HepG2 (cell line): ENCODE measurements at regions not wholly inside any gene's neighbourhood (a gene's known extent, or its start where the extent isn't known, plus 50 kb on each side); places are given as distances from the start of the nearest gene placed in this dataset.

Experiments used
- ATAC-seq: fragments of 200-7000 bp; cut with Tn5 transposase; 3 replicates; pipeline ENCODE4 v1.9.1; 2020; ENCODE audit warnings: mild to moderate bottlenecking, moderate library complexity
- BruUV-seq: library from RNA; stranded (reverse); fragments of 400-500 nt; replicated peaks from 2 replicates; lab custom pipeline; 2021; lab: Mats Ljungman, UMichigan
- CTCF ChIA-PET: fragments of 300-600 bp; formaldehyde crosslinking; extraction: SDS; loops from one replicate; lab custom pipeline; 2021; ENCODE audit warnings: low total read pairs, inconsistent platforms, low intra/inter-chr PET ratio; lab: Yijun Ruan, JAX
- POLR2A ChIA-PET: fragments of 350-600 bp; sonication (Branson Sonifier 250); formaldehyde crosslinking; loops from one replicate; lab custom pipeline; 2020; ENCODE audit warnings: antibody characterized with exemption, inconsistent platforms; lab: Yijun Ruan, JAX
- DNase-seq: peaks from one replicate; pipeline ENCODE4 v3.0.0-alpha.2; 2015; ENCODE audit warnings: low spot score
- FAIRE-seq: peaks from 3 replicates; lab custom pipeline; 2011; peaks lifted over from hg19 to GRCh38; lab: Jason Lieb, UNC
- H2AFZ ChIP-seq: one replicate; pipeline ENCODE4 v1.6.1; 2011; ENCODE audit warnings: low read length, inconsistent platforms
- H3K27ac ChIP-seq: fragments of 300-600 bp; 3 replicates; pipeline ENCODE4 v1.8.0; 2011; ENCODE audit warnings: mixed run types, mild to moderate bottlenecking, mixed read lengths, low read length, inconsistent platforms; ENCODE audit not compliant: insufficient read depth; ENCODE audit errors: extremely low read length
- H3K27me3 ChIP-seq, 2 experiments: fragments of 200-600 bp in 1 of 2; 2 replicates in 1 of 2; 3 replicates in 1 of 2; pipeline versions ENCODE4 v1.6.0 to v1.8.0; 2011; ENCODE audit warnings: low read length in 2 of 2, mild to moderate bottlenecking in 2 of 2, moderate library complexity in 2 of 2, inconsistent platforms in 1 of 2; ENCODE audit not compliant: insufficient read depth in 2 of 2, control insufficient read depth in 1 of 2
- H3K36me3 ChIP-seq, 2 experiments: fragments of 200-600 bp in 1 of 2; replicated peaks in 1 of 2; 2 replicates in 1 of 2; 3 replicates in 1 of 2; pipeline versions ENCODE4 v1.5.1 to v1.8.0; 2011; ENCODE audit warnings: low read length in 2 of 2, inconsistent platforms in 1 of 2; ENCODE audit not compliant: insufficient read depth in 2 of 2, control insufficient read depth in 1 of 2
- H3K4me1 ChIP-seq: 2 replicates; pipeline ENCODE4 v1.5.1; 2012; ENCODE audit warnings: low read length, inconsistent platforms; ENCODE audit not compliant: insufficient read depth
- H3K4me2 ChIP-seq: 2 replicates; pipeline ENCODE4 v1.6.0; 2011; ENCODE audit warnings: low read depth, low read length, inconsistent platforms
- H3K4me3 ChIP-seq, 3 experiments: fragments of 200-600 bp in 1 of 3; sonication (generic), shearing (Covaris generic) in 1 of 3; replicated peaks in 1 of 3; 2 replicates each; pipeline ENCODE4 v1.5.1; 2011 to 2016; ENCODE audit warnings: low read length in 3 of 3, inconsistent platforms in 2 of 3, low read depth in 2 of 3, mild to moderate bottlenecking in 2 of 3, control low read depth in 1 of 3, mixed read lengths in 1 of 3; ENCODE audit not compliant: insufficient read depth in 1 of 3
- H3K79me2 ChIP-seq: one replicate; pipeline ENCODE4 v1.6.1; 2011; ENCODE audit warnings: low read length, inconsistent platforms; ENCODE audit not compliant: insufficient read depth
- H3K9ac ChIP-seq: 2 replicates; pipeline ENCODE4 v1.6.0; 2011; ENCODE audit warnings: mild to moderate bottlenecking, low read depth, low read length, inconsistent platforms; ENCODE audit not compliant: insufficient read depth
- H3K9me3 ChIP-seq: 2 replicates; pipeline ENCODE4 v1.5.1; 2012; ENCODE audit warnings: mild to moderate bottlenecking, low read length
- H4K20me1 ChIP-seq: 2 replicates; pipeline ENCODE4 v1.6.0; 2011; ENCODE audit warnings: inconsistent platforms, mild to moderate bottlenecking, low read length, moderate library complexity; ENCODE audit not compliant: insufficient read depth
- ESRRA ChIP-seq: sonication (generic); formaldehyde crosslinking; IDR thresholded peaks from 2 replicates; pipeline ENCODE4 v1.5.1; 2020; ENCODE audit warnings: mild to moderate bottlenecking, low read depth, missing genetic modification reagents
- NKX3-1 ChIP-seq: sonication (generic); formaldehyde crosslinking; IDR thresholded peaks from 2 replicates; pipeline ENCODE4 v1.5.0; 2020; ENCODE audit warnings: missing genetic modification reagents
- SOX13 ChIP-seq, 3 experiments: fragments of 450-650 bp in 1 of 3; sonication (generic) in 1 of 3; formaldehyde crosslinking in 1 of 3; IDR thresholded peaks in 2 of 3; conservative IDR thresholded peaks in 1 of 3; 2 replicates each; pipeline versions ENCODE4 v1.5.0 to v1.6.1; 2016 to 2020; ENCODE audit warnings: antibody characterized with exemption in 1 of 3, mild to moderate bottlenecking in 1 of 3, missing compliant biosample characterization in 1 of 3, missing genetic modification reagents in 1 of 3, moderate library complexity in 1 of 3
- ZBTB10 ChIP-seq: sonication (generic); formaldehyde crosslinking; IDR thresholded peaks from 2 replicates; pipeline ENCODE4 v1.4.0; 2020; ENCODE audit warnings: missing genetic modification reagents, borderline replicate concordance
- ZNF24 ChIP-seq: fragments of 450-650 bp; IDR thresholded peaks from 2 replicates; pipeline ENCODE4 v1.6.1; 2017; ENCODE audit warnings: antibody characterized with exemption, mild to moderate bottlenecking
- ZNF414 ChIP-seq: sonication (generic); formaldehyde crosslinking; IDR thresholded peaks from 2 replicates; pipeline ENCODE4 v1.5.0; 2020; ENCODE audit warnings: missing genetic modification reagents
- ZNF543 ChIP-seq: sonication (generic); formaldehyde crosslinking; IDR thresholded peaks from 2 replicates; pipeline ENCODE4 v1.4.0; 2020; ENCODE audit warnings: mild to moderate bottlenecking, missing genetic modification reagents
- ZSCAN30 ChIP-seq: sonication (generic); formaldehyde crosslinking; IDR thresholded peaks from 2 replicates; pipeline ENCODE4 v1.5.0; 2020; ENCODE audit warnings: mild to moderate bottlenecking, missing genetic modification reagents
- WGBS: methylation state at CpG from one replicate; pipeline ENCODE4 v1.1.6; 2017; ENCODE audit warnings: low lambda C conversion rate; 5-methylcytosine and 5-hydroxymethylcytosine counted together
- in situ Hi-C: cut with HindIII; loops from 2 replicates; pipeline ENCODE4 v1.10.0; 2017; ENCODE audit warnings: low pct_unique_long_range_greater_than_20kb; ENCODE audit not compliant: extremely low pct_ligation_motif_present
- intact Hi-C: fragments of 100-400 bp; cut with micrococcal nuclease; formaldehyde crosslinking; loops from one replicate; pipeline ENCODE4 v1.10.0; 2022; ENCODE audit not compliant: unreplicated experiment
- TF ChIP-seq, protein P1 (sequence below): sonication (generic); formaldehyde crosslinking; IDR thresholded peaks from 2 replicates; pipeline ENCODE4 v1.5.0; 2020; ENCODE audit warnings: missing genetic modification reagents, mild to moderate bottlenecking, borderline replicate concordance
- TF ChIP-seq, protein P2 (sequence below): sonication (generic); formaldehyde crosslinking; IDR thresholded peaks from 2 replicates; pipeline ENCODE4 v1.4.0; 2020; ENCODE audit warnings: missing genetic modification reagents, borderline replicate concordance
- TF ChIP-seq, protein P3 (sequence below): fragments of 450-650 bp; IDR thresholded peaks from 2 replicates; pipeline ENCODE4 v1.6.1; 2016
- TF ChIP-seq, protein P4 (sequence below): sonication (generic); formaldehyde crosslinking; conservative IDR thresholded peaks from 2 replicates; pipeline ENCODE4 v1.8.0; 2022; ENCODE audit warnings: mild to moderate bottlenecking, moderate library complexity, missing genetic modification reagents

DNA sequence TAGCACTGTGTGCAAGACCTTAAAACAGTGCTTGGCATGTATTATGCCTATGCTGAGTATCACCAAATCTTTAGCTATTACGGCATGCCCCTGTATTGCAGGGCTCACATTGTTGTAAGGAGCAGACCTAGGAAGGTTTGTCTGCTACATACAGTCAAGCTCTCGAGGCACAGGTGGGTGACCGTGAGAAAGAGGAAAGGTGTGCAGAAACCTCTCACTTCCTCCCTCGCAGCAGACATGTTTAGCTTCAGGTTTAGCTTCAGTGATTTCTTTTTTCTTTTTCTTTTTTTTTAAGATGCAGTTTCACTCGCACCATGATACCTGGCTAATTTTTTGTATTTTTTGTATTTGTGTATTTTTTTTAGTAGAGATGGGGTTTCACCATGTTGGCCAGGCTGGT lies 275.8 kb upstream of the RIOK2 start:
- Histone ChIP-seq H2AFZ (no peak overlapping the region), H3K9ac (no peak overlapping the region), H3K27ac (no peak overlapping the region), H3K4me1 (no peaks in the 10 kb centered on the region), H3K4me2 (no peak overlapping the region), H3K27me3 (no peaks in the 10 kb centered on the region; a peak in 1 of 5 replicates), H3K4me3 (no peak overlapping the region), H3K36me3 (no peaks in the 10 kb centered on the region), H3K79me2 (no peaks in the 10 kb centered on the region), H3K9me3 (no peaks in the 10 kb centered on the region), H4K20me1 (no peaks in the 10 kb centered on the region)
- 16% methylated on average over 5 of the region's 5 CpGs for WGBS
- ATAC-seq = no peak
- DNase-seq = no peak
- no peak for FAIRE-seq
- intact Hi-C loops = no loop called here
- BruUV-seq = no TSS peak
- ChIA-PET POLR2A (no interaction called here), CTCF (no interaction called here)
- in situ Hi-C loops = no loop called here
- TF ChIP-seq, protein P1, sequence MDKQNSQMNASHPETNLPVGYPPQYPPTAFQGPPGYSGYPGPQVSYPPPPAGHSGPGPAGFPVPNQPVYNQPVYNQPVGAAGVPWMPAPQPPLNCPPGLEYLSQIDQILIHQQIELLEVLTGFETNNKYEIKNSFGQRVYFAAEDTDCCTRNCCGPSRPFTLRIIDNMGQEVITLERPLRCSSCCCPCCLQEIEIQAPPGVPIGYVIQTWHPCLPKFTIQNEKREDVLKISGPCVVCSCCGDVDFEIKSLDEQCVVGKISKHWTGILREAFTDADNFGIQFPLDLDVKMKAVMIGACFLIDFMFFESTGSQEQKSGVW (CRISPR knock-in tag) = no peak
- TF ChIP-seq, protein P2, sequence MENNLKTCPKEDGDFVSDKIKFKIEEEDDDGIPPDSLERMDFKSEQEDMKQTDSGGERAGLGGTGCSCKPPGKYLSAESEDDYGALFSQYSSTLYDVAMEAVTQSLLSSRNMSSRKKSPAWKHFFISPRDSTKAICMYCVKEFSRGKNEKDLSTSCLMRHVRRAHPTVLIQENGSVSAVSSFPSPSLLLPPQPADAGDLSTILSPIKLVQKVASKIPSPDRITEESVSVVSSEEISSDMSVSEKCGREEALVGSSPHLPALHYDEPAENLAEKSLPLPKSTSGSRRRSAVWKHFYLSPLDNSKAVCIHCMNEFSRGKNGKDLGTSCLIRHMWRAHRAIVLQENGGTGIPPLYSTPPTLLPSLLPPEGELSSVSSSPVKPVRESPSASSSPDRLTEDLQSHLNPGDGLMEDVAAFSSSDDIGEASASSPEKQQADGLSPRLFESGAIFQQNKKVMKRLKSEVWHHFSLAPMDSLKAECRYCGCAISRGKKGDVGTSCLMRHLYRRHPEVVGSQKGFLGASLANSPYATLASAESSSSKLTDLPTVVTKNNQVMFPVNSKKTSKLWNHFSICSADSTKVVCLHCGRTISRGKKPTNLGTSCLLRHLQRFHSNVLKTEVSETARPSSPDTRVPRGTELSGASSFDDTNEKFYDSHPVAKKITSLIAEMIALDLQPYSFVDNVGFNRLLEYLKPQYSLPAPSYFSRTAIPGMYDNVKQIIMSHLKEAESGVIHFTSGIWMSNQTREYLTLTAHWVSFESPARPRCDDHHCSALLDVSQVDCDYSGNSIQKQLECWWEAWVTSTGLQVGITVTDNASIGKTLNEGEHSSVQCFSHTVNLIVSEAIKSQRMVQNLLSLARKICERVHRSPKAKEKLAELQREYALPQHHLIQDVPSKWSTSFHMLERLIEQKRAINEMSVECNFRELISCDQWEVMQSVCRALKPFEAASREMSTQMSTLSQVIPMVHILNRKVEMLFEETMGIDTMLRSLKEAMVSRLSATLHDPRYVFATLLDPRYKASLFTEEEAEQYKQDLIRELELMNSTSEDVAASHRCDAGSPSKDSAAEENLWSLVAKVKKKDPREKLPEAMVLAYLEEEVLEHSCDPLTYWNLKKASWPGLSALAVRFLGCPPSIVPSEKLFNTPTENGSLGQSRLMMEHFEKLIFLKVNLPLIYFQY (CRISPR knock-in tag) = no peak
- TF ChIP-seq, protein P3, sequence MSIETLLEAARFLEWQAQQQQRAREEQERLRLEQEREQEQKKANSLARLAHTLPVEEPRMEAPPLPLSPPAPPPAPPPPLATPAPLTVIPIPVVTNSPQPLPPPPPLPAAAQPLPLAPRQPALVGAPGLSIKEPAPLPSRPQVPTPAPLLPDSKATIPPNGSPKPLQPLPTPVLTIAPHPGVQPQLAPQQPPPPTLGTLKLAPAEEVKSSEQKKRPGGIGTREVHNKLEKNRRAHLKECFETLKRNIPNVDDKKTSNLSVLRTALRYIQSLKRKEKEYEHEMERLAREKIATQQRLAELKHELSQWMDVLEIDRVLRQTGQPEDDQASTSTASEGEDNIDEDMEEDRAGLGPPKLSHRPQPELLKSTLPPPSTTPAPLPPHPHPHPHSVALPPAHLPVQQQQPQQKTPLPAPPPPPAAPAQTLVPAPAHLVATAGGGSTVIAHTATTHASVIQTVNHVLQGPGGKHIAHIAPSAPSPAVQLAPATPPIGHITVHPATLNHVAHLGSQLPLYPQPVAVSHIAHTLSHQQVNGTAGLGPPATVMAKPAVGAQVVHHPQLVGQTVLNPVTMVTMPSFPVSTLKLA = no peak
- TF ChIP-seq ZBTB10 (CRISPR knock-in tag) = no peak
- no peak for TF ChIP-seq NKX3-1
- no peak for TF ChIP-seq ZNF414 (CRISPR knock-in tag)
- TF ChIP-seq, protein P4, sequence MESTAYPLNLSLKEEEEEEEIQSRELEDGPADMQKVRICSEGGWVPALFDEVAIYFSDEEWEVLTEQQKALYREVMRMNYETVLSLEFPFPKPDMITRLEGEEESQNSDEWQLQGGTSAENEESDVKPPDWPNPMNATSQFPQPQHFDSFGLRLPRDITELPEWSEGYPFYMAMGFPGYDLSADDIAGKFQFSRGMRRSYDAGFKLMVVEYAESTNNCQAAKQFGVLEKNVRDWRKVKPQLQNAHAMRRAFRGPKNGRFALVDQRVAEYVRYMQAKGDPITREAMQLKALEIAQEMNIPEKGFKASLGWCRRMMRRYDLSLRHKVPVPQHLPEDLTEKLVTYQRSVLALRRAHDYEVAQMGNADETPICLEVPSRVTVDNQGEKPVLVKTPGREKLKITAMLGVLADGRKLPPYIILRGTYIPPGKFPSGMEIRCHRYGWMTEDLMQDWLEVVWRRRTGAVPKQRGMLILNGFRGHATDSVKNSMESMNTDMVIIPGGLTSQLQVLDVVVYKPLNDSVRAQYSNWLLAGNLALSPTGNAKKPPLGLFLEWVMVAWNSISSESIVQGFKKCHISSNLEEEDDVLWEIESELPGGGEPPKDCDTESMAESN (CRISPR knock-in tag) = no peak
- TF ChIP-seq ZNF24 = no peak
- no peak for TF ChIP-seq ZSCAN30 (CRISPR knock-in tag)
- no peak for TF ChIP-seq ZNF543
- no peak for TF ChIP-seq SOX13 (IDR thresholded peaks at IDR 0.05)
- no peak for TF ChIP-seq SOX13 (CRISPR knock-in tag; conservative IDR thresholded peaks at IDR 0.05 in 1 of 2, IDR thresholded peaks at IDR 0.05 in 1 of 2)
- no peak for TF ChIP-seq ESRRA (CRISPR knock-in tag)
